KMS-11 (cell line): ENCODE measurements at regions not wholly inside any gene's neighbourhood (a gene's known extent, or its start where the extent isn't known, plus 50 kb on each side); places are given as distances from the start of the nearest gene placed in this dataset.

ENCODE experiments used
- H2AFZ ChIP-seq: fragments of 200-600 bp; sonication (generic); 2 replicates; pipeline ENCODE4 v1.6.1; 2016; ENCODE audit warnings: antibody characterized with exemption, mixed run types, low read depth
- H3K27ac ChIP-seq: fragments of 200-600 bp; sonication (generic); 2 replicates; pipeline ENCODE4 v1.6.1; 2016; ENCODE audit warnings: mild to moderate bottlenecking, mixed run types
- H3K27me3 ChIP-seq: fragments of 200-600 bp; sonication (generic); 2 replicates; pipeline ENCODE4 v1.6.1; 2017; ENCODE audit warnings: mild to moderate bottlenecking, low read depth, mixed run types, moderate library complexity; ENCODE audit not compliant: insufficient read depth
- H3K36me3 ChIP-seq: fragments of 200-600 bp; sonication (generic); 2 replicates; pipeline ENCODE4 v1.6.1; 2017; ENCODE audit warnings: mild to moderate bottlenecking, mixed run types; ENCODE audit not compliant: insufficient read depth
- H3K4me1 ChIP-seq: fragments of 200-600 bp; sonication (generic); 2 replicates; pipeline ENCODE4 v1.6.1; 2016; ENCODE audit warnings: mild to moderate bottlenecking, low read depth, mixed run types; ENCODE audit not compliant: poor library complexity, severe bottlenecking
- H3K4me2 ChIP-seq: fragments of 200-600 bp; sonication (generic); 2 replicates; pipeline ENCODE4 v1.7.0; 2016; ENCODE audit warnings: mild to moderate bottlenecking, mixed run types
- H3K4me3 ChIP-seq: fragments of 200-600 bp; sonication (generic); IDR thresholded peaks from 2 replicates; pipeline ENCODE4 v1.6.1; 2017; ENCODE audit warnings: low read depth, low read length, mixed read lengths; ENCODE audit not compliant: insufficient read depth
- H3K79me2 ChIP-seq: fragments of 200-600 bp; sonication (generic); 2 replicates; pipeline ENCODE4 v1.6.1; 2016; ENCODE audit warnings: low read depth, mixed run types; ENCODE audit not compliant: insufficient read depth
- H3K9ac ChIP-seq: fragments of 200-600 bp; sonication (generic); 2 replicates; pipeline ENCODE4 v1.6.1; 2016; ENCODE audit warnings: mild to moderate bottlenecking, mixed run types
- H4K20me1 ChIP-seq: fragments of 200-600 bp; sonication (generic); 2 replicates; pipeline ENCODE4 v1.6.1; 2016; ENCODE audit warnings: mild to moderate bottlenecking, mixed run types; ENCODE audit not compliant: insufficient read depth
- TF ChIP-seq, protein P1 (sequence below): fragments of 200-600 bp; sonication (generic); conservative IDR thresholded peaks from 2 replicates; pipeline ENCODE4 v1.6.1; 2017; ENCODE audit warnings: low read depth, mild to moderate bottlenecking, antibody characterized with exemption, low read length, moderate library complexity, mixed read lengths

DNA sequence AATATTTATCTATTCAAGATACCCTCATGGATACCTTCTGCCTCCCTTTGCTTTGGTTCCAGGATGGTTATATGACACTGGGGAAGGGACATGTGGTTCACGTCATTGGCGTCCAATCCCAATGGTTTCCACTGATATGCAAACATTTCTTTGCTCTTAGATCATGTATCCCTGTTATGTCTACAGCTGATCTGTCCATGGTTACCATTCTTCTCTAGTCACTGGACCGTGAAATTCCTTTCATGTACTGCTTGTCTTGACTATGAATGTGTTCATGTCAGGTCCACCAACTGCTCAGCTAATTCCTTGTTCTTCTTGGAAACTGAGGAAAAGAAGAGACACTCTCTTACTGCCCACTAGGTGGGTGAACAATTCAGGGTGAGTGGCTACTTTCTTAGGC lies 391.1 kb upstream of the ZNF608 start:
- Histone ChIP-seq H2AFZ (no peak overlapping the region), H3K4me2 (no peak overlapping the region), H3K79me2 (no peaks in the 10 kb centered on the region), H3K4me1 (no peaks in the 10 kb centered on the region), H3K27ac (no peak overlapping the region), H3K9ac (no peak overlapping the region), H4K20me1 (no peaks in the 10 kb centered on the region), H3K36me3 (no peaks in the 10 kb centered on the region), H3K27me3 (no peaks in the 10 kb centered on the region), H3K4me3 (no peak overlapping the region)
- TF ChIP-seq, protein P1, sequence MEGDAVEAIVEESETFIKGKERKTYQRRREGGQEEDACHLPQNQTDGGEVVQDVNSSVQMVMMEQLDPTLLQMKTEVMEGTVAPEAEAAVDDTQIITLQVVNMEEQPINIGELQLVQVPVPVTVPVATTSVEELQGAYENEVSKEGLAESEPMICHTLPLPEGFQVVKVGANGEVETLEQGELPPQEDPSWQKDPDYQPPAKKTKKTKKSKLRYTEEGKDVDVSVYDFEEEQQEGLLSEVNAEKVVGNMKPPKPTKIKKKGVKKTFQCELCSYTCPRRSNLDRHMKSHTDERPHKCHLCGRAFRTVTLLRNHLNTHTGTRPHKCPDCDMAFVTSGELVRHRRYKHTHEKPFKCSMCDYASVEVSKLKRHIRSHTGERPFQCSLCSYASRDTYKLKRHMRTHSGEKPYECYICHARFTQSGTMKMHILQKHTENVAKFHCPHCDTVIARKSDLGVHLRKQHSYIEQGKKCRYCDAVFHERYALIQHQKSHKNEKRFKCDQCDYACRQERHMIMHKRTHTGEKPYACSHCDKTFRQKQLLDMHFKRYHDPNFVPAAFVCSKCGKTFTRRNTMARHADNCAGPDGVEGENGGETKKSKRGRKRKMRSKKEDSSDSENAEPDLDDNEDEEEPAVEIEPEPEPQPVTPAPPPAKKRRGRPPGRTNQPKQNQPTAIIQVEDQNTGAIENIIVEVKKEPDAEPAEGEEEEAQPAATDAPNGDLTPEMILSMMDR: no peak

GRCh38 chr5:125138266-125138665 lies 391.8 kb upstream of the ZNF608 start:
- Histone ChIP-seq H4K20me1 (no peaks in the 10 kb centered on the region), H3K27ac (no peak overlapping the region), H3K4me3 (no peak overlapping the region), H3K4me2 (no peak overlapping the region), H3K9ac (no peak overlapping the region), H3K36me3 (no peaks in the 10 kb centered on the region), H3K79me2 (no peaks in the 10 kb centered on the region), H3K4me1 (no peaks in the 10 kb centered on the region), H2AFZ (no peak overlapping the region), H3K27me3 (no peaks in the 10 kb centered on the region)
- TF ChIP-seq, protein P1: no peak

GRCh38 chr5:125139590-125139989 lies 393.2 kb upstream of the ZNF608 start:
- H3K79me2 ChIP-seq: no peaks in the 10 kb centered on the region
- TF ChIP-seq, protein P1: no peak

DNA sequence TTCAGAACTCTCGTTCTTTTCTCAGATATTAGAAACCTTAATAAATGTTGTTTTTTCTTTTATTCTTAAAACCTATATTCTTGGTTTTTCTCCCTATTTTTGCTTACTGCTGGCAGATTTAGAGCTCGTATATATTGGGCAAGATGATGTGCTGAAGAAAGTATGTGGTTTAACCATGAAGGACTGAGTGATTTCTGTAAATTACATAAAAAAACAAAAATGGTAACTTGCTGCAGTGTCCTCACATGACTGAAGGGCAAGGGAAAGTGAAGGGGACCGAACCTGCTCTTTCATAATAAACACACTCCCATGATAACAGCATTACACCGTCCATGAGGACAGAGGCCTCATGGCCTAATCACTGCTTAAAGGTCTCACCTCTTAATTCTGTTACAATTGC lies 393.8 kb upstream of the ZNF608 start:
- no peak overlapping the region for H3K4me3 ChIP-seq
- no peak overlapping the region for H3K27ac ChIP-seq
- no peaks in the 10 kb centered on the region for H3K4me1 ChIP-seq
- H3K36me3 ChIP-seq: no peaks in the 10 kb centered on the region
- H2AFZ ChIP-seq: no peak overlapping the region
- no peaks in the 10 kb centered on the region for H3K79me2 ChIP-seq
- no peaks in the 10 kb centered on the region for H3K27me3 ChIP-seq
- no peak overlapping the region for H3K4me2 ChIP-seq
- TF ChIP-seq, protein P1: no peak
- no peaks in the 10 kb centered on the region for H4K20me1 ChIP-seq
- no peak overlapping the region for H3K9ac ChIP-seq

More at GRCh38 chr5:125139590-125139989, 393.2 kb upstream of the ZNF608 start:
- H3K4me1 ChIP-seq: no peaks in the 10 kb centered on the region
- no peaks in the 10 kb centered on the region for H3K36me3 ChIP-seq
- no peak overlapping the region for H3K4me2 ChIP-seq
- no peak overlapping the region for H3K4me3 ChIP-seq
- H3K27me3 ChIP-seq: no peaks in the 10 kb centered on the region
- no peak overlapping the region for H2AFZ ChIP-seq
- no peaks in the 10 kb centered on the region for H4K20me1 ChIP-seq
- no peak overlapping the region for H3K9ac ChIP-seq
- no peak overlapping the region for H3K27ac ChIP-seq
